ENCODE measurements at regions not wholly inside any gene's neighbourhood (a gene's known extent, or its start where the extent isn't known, plus 50 kb on each side); places are given as distances from the start of the nearest gene placed in this dataset.

- no peak overlapping the region for H3K4me3 ChIP-seq (ENCODE audit: low read length in 2 of 2)
- H3K14ac ChIP-seq (ENCODE audit: low read length) = no peak overlapping the region
- H3K27ac ChIP-seq (replicated peaks; ENCODE audit: low read length) = no peak overlapping the region
- H3K36me3 ChIP-seq (replicated peaks in 1 of 2; ENCODE audit: control insufficient read depth in 2 of 2, insufficient read depth in 2 of 2, low read length in 2 of 2) = no peaks in the 10 kb centered on the region
- no peak overlapping the region for H2BK15ac ChIP-seq (ENCODE audit: low read length)
- no CpG with 5 or more reads among the region's 7 CpGs for WGBS, 2 donors (ENCODE audit: extremely low coverage in 2 of 2, insufficient read length in 2 of 2, insufficient replicate concordance in 1 of 2)
- H4K91ac ChIP-seq (ENCODE audit: low read depth, low read length, poor library complexity) = no peak overlapping the region
- no peak overlapping the region for H2BK12ac ChIP-seq (ENCODE audit: low read length)
- H2AK5ac ChIP-seq (ENCODE audit: low read depth, low read length) = no peak overlapping the region
- H3K4ac ChIP-seq (ENCODE audit: low read length) = no peak overlapping the region
- H3K18ac ChIP-seq (ENCODE audit: low read length) = no peak overlapping the region
- H3K4me1 ChIP-seq (ENCODE audit: control insufficient read depth in 2 of 2, insufficient read depth in 1 of 2, low read depth in 1 of 2, low read length in 2 of 2) = peaks cover 4 to 8% of the 10 kb centered on the region in 2 donors
- H2AFZ ChIP-seq (ENCODE audit: low read length) = no peak overlapping the region
- no peak overlapping the region for H2BK5ac ChIP-seq (ENCODE audit: low read length)
- H3K27me3 ChIP-seq (ENCODE audit: control insufficient read depth in 3 of 3, insufficient read depth in 3 of 3, low read depth in 1 of 3, low read length in 3 of 3) = no peaks in the 10 kb centered on the region
- H3K9me3 ChIP-seq (replicated peaks in 1 of 2; ENCODE audit: control insufficient read depth in 2 of 2, insufficient read depth in 1 of 2, low read depth in 1 of 2, low read length in 2 of 2) = no peaks in the 10 kb centered on the region
- H3K79me1 ChIP-seq (ENCODE audit: low read depth, low read length) = no peaks in the 10 kb centered on the region
- no peak overlapping the region for H2BK120ac ChIP-seq (ENCODE audit: low read depth, low read length)
- no peak overlapping the region for H4K8ac ChIP-seq (ENCODE audit: low read depth, low read length)
- no peak overlapping the region for H3K23ac ChIP-seq (ENCODE audit: low read depth, low read length, poor library complexity)
- H3K4me2 ChIP-seq (ENCODE audit: insufficient read depth, low read length, poor library complexity, severe bottlenecking) = no peak overlapping the region
- DNase-seq (ENCODE audit: low spot score) = no peak
- H3K9ac ChIP-seq (ENCODE audit: low read depth, low read length, poor library complexity) = no peak overlapping the region
Measured at GRCh38 chr18:49650426-49650891, 88.6 kb downstream of the LIPG start.

GRCh38 chr18:49648811-49649210 is 87.0 kb downstream of the LIPG start:
- H2BK5ac ChIP-seq (ENCODE audit: low read length) = no peak overlapping the region
- no peak overlapping the region for H3K14ac ChIP-seq (ENCODE audit: low read length)
- WGBS, 2 donors (ENCODE audit: extremely low coverage in 2 of 2, insufficient read length in 2 of 2, insufficient replicate concordance in 1 of 2) = no CpG with 5 or more reads among the region's 3 CpGs
- no peaks in the 10 kb centered on the region for H3K79me1 ChIP-seq (ENCODE audit: low read depth, low read length)
- no peak for DNase-seq (ENCODE audit: low spot score)
- no peak overlapping the region for H4K91ac ChIP-seq (ENCODE audit: low read depth, low read length, poor library complexity)
- H3K4ac ChIP-seq (ENCODE audit: low read length) = no peak overlapping the region
- no peak overlapping the region for H3K4me3 ChIP-seq (ENCODE audit: low read length in 2 of 2)
- H2AFZ ChIP-seq (ENCODE audit: low read length) = no peak overlapping the region
- no peak overlapping the region for H3K18ac ChIP-seq (ENCODE audit: low read length)
- no peaks in the 10 kb centered on the region for H3K36me3 ChIP-seq (replicated peaks in 1 of 2; ENCODE audit: control insufficient read depth in 2 of 2, insufficient read depth in 2 of 2, low read length in 2 of 2)
- no peak overlapping the region for H2BK15ac ChIP-seq (ENCODE audit: low read length)
- H3K27me3 ChIP-seq (ENCODE audit: control insufficient read depth in 3 of 3, insufficient read depth in 3 of 3, low read depth in 1 of 3, low read length in 3 of 3) = no peaks in the 10 kb centered on the region
- H3K4me1 ChIP-seq (ENCODE audit: control insufficient read depth in 2 of 2, insufficient read depth in 1 of 2, low read depth in 1 of 2, low read length in 2 of 2) = peaks cover 6 to 8% of the 10 kb centered on the region in 2 donors
- H3K4me2 ChIP-seq (ENCODE audit: insufficient read depth, low read length, poor library complexity, severe bottlenecking) = no peak overlapping the region
- H3K27ac ChIP-seq (replicated peaks; ENCODE audit: low read length) = no peak overlapping the region
- H3K23ac ChIP-seq (ENCODE audit: low read depth, low read length, poor library complexity) = no peak overlapping the region
- no peaks in the 10 kb centered on the region for H3K9me3 ChIP-seq (replicated peaks in 1 of 2; ENCODE audit: control insufficient read depth in 2 of 2, insufficient read depth in 1 of 2, low read depth in 1 of 2, low read length in 2 of 2)
- no peak overlapping the region for H3K9ac ChIP-seq (ENCODE audit: low read depth, low read length, poor library complexity)
- H2BK120ac ChIP-seq (ENCODE audit: low read depth, low read length) = no peak overlapping the region
- no peak overlapping the region for H2AK5ac ChIP-seq (ENCODE audit: low read depth, low read length)
- H4K8ac ChIP-seq (ENCODE audit: low read depth, low read length) = no peak overlapping the region
- no peak overlapping the region for H2BK12ac ChIP-seq (ENCODE audit: low read length)

Data from neuronal stem cell (in vitro differentiated cells).